HG02870 (cell line): ENCODE measurements at regions not wholly inside any gene's neighbourhood (a gene's known extent, or its start where the extent isn't known, plus 50 kb on each side); places are given as distances from the start of the nearest gene placed in this dataset.
"Not testable (repeated sequence)": the region's sequence is repeated elsewhere in the genome, so short reads cannot be mapped to it uniquely, and the experiment has no call there.

ENCODE experiments used
- ATAC-seq: cut with Tn5 transposase; IDR thresholded peaks from one replicate; pipeline ENCODE4 v1.9.1; 2021; ENCODE audit warnings: mild to moderate bottlenecking, moderate library complexity; ENCODE audit not compliant: unreplicated experiment

DNA sequence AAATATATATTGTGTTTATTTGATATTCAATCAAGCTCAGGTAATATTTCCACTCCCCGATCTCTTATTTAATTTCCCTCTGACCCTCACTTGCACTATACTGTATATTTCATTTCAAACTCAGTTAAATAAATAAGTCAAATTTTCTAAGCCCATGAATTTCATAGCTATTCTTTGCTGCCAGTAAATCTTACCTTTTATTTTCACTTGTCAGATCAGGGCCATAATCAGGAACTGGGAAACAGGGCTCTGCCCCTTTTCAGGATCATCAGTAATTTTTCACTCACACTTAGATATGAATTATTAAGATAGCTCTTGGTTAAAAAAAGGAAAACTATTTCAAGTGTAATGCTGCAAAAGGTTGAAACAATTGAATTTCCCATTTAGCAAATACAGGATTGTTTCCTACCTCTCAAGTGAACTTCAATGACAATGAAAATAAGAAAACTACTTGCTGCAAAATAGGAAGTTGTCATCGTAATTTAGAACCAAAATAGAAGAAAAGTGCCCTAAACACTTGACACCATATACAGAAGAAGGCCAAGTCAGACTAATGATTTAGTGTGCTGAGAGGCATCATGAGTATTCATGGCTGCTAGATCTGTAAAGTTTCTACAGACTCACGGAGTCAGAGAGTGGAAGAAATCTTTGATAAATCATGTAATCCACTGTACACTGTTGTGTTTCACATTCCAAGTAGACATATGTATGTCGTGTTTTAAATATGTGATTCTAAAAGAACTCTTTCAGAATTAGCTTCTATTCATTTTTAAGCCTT lies 316.8 kb upstream of the CNTN5 start:
- no peak for ATAC-seq

DNA sequence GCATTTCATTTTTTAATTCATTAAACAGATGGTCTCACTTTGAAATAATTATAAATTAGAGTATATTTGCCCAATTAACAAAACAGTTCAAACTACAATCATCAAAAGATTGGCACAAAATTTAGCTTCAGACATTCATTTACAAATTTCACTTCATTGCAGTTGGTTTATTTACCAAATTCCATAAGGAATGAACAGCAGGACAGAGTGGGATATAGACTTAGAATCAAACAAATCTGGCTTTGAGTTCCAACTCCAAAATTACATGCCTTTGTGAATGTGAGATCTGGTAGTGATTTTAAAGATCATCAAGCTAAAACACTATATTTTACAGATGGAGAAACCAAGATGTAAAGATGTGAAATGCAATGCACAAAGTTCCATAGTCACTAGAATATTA lies 310.7 kb upstream of the CNTN5 start:
- no peak for ATAC-seq

DNA sequence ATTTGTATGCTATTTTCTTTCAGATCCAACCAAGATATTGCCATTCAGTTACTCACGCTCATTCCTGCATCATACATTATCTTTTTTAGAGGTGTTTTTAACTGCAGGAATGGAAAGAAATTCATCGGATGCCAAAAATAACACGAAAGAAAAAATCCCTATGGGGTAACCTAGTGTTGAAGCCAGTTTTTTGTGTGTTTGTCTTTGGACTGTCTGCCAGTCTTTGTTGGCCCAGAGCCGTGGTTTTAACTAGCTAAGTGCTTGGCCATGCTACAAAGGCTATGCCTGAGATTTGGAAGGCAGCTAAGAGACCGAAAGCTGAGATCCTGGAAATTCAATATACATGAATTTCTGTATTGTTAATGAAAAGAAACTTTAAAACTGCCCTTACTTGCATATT lies 309.8 kb upstream of the CNTN5 start:
- no peak for ATAC-seq

DNA sequence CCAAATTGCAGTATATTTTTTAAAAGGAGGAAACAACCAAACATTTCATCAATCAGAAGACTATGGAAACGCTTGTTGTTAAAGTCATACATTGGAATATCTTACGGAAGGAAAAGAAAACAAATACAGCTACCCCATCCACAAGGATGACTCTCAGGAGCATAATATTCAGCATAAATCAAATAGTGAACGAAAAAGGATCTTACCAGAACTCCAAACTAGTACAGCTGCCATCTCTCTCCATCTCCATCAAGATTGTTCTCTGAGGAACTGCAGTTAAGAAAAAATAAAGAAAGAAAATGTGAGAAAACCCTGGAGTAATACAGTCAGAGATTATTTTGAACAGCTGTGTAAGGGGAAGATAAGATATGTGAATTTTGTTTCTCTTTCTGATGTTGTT lies 299.8 kb upstream of the CNTN5 start:
- ATAC-seq = no peak

DNA sequence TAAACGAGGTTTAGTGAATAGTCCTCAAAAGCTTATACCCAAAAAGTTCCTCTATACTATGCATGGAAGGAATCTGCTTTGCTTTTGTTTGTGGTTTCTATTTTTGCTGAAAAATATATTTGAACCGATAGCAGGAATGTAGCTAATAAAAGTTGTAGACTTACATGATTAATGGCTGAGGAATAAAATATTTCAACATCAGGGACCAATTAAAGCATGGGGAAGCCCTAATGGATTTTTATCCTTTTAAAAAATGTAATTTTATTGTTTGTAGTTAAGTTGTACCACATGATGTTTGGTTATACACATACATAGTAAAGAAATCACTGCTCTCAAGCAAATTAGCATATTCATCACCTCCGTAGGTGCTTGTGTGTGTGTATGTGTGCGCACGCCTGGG lies 295.3 kb upstream of the CNTN5 start:
- ATAC-seq = no peak

DNA sequence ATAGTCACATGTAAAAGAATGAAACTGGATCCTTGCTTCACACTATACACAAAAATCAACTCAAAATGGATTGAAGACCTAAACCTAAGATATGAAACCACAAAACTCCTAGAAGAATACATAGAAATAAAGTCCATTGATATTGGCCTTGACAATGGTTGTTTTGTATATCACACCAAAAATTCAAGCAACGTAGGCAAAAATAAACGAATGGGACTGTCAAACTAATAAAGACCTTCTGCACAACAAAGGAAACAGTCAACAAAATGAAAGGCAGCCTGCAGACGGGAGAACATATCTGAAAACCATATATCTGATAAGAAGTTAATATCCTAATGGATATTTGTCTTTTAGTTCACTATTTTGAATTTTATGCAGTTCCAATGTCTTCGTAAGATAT lies 292.3 kb upstream of the CNTN5 start:
- ATAC-seq = no peak

DNA sequence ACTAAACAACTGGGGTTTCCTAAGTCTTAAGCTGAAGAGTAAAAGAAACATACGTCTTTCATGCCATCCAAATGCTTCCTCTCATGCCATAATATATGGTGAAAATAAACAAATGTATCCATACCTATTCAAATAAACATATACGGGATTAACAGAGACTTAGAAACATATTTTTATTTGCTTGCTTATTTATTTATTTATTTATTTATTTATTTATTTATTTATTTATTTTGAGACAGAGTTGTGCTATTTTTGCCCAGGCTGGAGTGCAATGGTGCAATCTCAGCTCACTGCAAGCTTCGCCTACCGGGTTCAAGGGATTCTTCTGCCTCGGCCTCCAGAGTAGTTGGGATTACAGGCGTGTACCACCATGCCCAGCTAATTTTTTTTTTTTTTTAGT lies 291.6 kb upstream of the CNTN5 start:
- no peak for ATAC-seq

DNA sequence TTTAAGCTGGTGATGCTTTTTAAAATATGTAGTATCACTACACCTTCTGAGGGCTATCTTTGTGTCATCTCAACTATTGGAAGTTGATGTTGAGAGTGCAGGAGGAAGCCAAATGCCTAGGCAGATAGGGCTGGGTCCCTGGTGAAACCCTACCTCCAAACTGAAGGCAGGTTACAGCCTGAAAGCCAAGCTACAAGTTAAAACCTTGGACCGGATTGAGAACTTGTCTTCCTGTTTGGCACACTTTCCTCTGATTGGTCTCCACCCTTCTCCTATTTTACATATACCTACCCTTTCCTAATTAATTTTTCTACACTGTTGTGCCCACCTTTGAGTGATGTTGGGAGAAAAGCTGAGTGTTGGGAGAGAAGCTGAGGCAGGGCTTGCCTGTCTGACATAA lies 287.8 kb upstream of the CNTN5 start:
- no peak for ATAC-seq

DNA sequence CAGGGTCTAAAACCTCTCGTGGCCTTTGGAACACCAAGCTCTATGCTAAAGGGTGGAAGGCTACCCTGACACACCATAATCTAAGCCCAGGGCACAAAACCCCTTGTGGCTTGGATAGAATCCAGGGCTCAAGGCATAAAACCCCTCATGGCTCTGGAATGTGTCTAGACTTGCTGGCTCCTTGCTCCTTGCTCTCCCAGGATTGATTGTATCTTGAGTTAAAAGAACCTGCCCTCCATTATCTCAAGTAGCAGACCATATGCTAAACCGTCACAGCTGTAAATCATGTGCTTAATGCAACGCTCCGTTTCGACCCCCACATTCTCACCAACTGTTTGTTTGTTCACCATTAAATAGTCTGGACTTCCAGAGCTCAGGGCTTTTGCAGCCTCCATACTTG lies 287.4 kb upstream of the CNTN5 start:
- not testable (repeated sequence) for ATAC-seq

DNA sequence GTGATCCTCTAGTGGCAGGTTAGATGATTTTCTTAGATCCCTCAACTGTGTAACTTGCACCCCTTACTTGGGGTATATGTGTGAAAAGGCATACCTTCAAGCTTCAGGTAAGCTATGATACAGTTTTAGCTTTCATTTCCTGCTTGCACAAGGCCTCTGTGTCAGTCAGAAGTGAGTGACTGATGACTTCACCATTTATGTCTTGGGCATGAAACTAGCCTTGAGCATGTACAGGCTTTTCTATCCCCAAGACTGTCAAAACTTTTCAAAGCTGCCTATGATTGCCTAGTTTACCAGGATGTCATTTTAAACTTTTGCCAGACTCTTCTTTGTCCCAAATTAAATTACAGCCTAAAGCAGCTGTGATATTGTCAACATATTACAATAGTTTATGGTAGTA lies 286.1 kb upstream of the CNTN5 start:
- no peak for ATAC-seq

DNA sequence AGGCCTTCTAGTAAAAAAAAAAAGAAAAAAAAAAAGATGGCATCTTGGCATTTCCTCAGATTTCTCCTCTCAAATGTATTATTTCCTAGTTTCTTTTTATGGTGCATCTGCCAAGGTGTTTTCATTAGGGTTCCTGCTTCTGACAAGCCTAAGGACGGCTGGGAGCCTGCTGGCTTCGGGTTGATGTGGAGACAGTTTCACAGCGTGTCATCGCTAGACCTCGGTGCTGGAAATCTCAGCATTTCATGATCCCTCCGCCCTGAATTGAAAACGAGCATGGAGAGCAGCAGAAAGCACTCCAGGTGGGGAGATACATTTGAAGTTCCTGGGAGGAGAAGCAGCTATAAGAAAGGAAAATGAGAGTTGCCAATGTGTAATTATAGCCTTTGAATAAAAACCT lies 283.9 kb upstream of the CNTN5 start:
- no peak for ATAC-seq

DNA sequence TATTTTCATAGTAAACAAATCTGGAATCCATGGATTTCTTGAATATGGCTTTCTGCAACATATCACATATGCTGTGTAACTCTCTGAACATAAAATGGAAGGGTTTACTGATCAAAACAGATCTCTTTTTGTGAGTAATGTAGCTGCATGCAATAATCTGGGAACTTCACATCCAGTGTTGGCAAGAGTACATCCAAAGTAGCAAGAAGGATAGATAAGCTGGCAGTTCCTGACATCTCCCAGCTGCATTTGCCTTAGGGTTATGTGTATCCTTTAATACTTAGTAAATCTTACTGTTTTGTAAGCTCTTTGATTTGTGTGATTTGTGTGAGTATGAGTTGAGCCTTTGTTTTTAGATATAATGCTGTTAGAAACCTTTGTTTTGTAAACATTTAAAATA lies 280.4 kb upstream of the CNTN5 start:
- ATAC-seq = no peak

DNA sequence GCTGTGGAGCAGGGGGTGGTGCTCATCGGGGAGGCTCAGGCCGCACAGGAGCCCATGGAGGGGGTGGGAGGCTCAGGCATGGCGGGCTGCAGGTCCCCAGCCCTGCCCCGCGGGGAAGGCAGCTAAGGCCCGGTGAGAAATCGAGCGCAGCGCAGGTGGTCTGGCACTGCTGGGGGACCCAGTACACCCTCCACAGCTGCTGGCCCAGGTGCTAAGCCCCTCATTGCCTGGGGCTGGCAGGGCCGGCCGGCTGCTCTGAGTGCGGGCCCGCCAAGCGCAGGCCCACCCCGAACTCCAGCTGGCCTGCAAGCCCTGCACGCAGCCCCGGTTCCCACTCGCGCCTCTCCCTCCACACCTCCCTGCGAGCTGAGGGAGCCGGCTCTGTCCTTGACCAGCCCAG lies 257.3 kb upstream of the CNTN5 start:
- not testable (repeated sequence) for ATAC-seq

DNA sequence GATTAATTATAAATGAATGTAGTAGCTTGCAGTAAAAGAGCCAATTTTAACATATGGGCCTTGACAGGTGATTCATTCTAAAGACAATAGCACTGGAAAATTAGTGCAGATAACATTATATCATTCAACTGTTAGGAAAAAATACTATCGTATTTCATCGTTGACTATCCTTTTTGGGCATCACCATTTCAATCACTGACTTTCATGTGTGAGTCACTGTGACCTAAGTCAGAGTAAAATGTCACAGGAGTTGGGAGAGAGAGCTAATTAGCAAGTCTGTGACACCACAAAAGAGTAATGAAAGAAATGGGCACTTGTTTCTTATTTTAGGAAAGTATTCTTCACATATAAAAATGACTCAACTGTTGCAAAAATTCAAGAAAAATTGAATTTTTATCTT lies 253.8 kb upstream of the CNTN5 start:
- ATAC-seq = no peak

DNA sequence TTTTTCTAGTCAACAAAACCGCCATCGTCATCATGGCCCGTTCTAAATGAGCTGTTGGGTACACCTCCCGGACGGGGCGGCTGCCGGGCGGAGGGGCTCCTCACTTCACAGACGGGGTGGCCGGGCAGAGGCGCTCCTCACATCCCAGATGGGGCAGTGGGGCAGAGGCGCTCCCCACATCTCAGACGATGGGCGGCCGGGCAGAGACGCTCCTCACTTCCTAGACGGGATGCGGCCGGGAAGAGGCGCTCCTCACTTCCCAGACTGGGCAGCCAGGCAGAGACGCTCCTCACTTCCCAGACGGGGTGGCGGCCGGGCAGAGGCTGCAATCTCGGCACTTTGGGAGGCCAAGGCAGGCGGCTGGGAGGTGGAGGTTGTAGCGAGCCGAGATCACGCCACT lies 250.7 kb upstream of the CNTN5 start:
- ATAC-seq = not testable (repeated sequence)

DNA sequence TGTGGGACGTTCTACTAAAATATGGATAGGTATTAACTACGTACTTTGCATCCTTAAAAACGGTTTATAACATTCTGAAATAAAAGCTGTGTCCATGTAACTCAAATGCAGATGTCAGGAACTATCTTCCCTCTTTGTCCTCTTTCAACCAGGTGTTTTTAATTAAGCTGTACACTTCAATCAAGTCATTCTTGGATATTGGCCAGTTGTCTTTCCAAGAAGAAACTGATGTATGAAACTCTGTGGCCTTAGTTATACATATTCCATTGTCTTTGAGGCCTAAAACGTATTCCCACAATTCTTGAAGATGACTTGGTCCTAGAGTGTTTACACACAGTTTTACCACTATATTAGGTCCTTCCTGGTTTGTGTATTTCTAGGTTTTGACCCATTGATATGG lies 249.0 kb upstream of the CNTN5 start:
- ATAC-seq = no peak

DNA sequence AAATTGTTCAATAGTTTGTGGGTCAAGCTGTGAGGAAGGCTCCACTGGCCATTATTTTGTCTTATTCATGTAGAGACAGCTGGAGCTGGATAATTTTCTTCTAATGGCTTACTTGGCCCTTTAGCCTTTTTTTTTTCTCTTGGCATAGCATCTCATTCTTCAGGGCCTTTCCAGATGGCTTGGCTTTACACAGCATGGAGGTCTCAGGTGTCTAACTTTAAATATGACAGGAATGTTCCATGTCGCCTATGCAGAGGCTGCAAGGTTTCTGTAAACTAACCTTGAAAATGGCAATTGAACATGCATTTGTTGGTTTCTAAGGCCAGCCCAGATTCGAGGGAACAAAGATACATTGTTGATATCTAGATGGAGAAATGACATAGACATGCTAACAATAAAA lies 247.9 kb upstream of the CNTN5 start:
- ATAC-seq = no peak

DNA sequence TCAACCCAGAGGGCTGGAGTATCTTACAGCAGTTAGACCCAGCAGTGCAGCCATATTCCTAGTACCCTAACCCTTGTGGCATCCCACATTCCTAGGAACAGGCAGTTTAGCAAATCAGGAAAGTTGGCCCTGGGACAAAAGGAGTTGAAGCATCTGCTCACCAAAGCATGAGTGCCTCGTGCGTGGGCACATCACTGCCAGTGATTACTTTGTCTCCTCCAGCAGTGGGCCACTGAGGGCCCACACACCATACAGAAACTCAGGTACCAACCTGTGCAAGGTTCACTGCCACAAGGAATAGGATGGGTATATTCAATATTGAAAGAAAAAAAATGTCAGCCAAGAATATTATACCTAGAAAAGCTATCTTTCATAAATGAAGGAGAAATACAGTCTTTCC lies 227.5 kb upstream of the CNTN5 start:
- no peak for ATAC-seq

DNA sequence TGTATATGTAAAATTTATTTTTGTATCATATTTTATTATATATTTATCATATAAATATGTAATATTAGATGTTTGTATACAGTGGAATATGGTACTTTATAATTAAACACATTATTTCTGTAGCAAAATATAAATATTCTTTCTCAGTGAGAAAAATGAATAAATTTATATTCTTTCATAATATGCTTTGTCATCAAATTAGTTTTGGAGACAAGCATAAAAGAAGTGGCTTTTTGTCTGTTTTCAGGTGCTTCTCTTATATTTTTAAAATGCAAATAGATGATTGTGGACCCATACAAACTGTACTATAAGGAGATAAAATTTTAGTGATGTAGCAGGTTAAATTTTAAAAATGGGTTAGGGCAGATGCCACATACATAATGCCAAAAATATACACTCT lies 222.4 kb upstream of the CNTN5 start:
- ATAC-seq = no peak

DNA sequence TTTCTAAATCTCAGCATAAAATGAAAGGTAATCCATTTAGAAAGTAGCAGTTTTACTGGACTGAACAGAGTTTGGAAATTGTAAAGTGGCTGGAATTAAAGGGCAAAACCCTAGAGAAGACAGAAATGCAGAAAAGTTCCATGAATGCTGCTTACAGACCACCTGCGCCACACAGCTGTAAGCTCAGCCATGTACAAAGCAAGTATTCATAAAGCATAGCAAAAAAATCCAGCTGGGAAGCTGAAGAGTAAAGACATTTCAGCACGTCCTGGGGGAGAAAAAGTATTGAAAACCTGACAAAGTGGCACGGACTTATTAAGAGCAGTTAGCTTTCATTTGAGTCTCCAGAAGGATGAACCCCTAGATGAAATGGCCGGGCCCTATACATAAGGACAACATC lies 220.1 kb upstream of the CNTN5 start:
- no peak for ATAC-seq

DNA sequence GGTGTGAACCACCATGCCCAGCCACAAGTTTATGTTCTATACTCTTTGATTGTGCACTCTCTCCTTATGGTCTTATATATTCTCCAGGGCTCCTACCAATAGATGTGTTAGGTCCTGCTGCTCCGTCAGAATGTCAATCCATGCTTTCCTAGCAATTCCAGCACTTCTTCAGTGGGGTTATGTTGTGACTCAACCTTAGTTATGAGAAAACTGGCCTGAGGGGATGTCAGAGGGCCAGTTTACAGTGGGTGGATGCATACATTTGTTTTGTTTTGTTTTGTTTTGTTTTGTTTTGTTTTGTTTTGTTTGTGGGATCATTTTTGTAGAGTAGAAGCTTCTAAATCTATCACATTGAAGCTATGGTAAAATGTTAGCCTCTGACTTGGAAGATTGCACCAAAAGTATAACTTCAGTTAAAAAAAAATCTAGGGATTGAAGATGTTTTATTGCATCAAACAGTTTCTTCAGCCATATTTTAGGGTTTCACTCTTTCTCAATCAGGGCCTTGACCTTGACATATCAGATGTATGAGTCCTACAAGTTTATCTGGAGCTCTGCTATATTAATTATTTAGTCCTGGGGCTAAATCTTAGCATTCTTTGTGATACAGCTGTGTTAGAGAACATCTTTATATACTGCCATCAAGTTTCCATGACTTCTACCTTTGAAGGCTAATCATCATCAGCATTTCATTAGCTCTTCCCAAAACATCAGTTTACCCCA lies 191.6 kb upstream of the CNTN5 start:
- ATAC-seq = no peak

DNA sequence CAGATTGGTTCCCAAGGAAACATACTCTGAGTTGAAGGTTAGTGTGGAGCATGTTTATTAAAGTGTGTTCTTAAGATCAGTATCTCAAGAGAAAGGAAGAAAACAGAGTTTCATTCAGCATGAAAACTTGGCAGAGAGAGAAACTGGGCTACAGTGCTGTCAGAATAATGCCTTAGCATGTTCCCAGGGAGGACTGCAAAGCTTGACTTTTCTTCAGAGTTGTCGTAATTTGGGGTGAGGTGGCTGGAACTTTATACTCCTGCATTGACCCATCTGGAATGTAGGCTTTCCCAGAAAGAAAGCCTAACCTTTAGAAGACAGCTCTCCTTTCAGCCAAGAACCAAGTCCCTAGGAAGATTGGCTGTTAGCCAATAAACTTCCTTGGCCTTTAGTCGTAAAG lies 190.8 kb upstream of the CNTN5 start:
- ATAC-seq = no peak

DNA sequence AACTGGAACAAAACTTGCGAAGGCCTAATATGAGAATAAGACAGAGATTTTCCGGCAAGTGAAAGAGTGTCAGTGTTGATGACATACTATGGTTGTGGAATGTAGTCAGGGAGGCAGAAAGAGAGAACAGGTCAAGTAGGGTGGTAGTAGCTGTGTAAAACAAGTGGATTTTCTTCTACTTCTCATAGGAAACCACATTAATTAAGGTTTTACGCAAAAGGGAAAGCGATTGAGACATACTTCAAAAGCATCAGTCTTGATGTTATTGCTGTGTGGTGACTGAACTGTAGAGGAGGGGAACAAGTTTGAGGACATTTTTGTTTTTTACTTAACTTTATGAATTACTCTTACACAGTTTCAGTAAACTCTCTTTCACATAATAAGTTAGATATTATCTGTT lies 186.0 kb upstream of the CNTN5 start:
- no peak for ATAC-seq
